ENCODE measurements at regions not wholly inside any gene's neighbourhood (a gene's known extent, or its start where the extent isn't known, plus 50 kb on each side); places are given as distances from the start of the nearest gene placed in this dataset.

DNA sequence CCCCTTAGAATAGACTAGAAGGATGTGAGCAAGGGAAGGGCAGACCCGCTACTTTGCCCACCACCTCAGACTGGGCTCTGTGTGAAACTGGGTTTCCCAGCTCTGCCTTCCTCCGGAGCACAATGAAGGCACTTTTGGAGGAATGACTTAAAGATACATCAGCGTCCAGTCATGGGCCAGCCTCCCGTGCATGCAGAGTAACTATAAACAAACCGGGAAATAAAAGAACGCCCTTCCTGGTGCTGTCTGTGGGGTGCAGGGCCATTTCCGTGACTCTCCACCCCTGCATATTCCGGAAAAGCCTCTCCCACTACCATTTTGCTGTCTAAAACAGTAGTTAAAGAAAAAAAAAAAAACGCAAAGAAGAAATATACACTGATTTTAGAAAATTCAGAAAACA is 165.9 kb upstream of the IRX4 start:
- TF ChIP-seq, protein P1, sequence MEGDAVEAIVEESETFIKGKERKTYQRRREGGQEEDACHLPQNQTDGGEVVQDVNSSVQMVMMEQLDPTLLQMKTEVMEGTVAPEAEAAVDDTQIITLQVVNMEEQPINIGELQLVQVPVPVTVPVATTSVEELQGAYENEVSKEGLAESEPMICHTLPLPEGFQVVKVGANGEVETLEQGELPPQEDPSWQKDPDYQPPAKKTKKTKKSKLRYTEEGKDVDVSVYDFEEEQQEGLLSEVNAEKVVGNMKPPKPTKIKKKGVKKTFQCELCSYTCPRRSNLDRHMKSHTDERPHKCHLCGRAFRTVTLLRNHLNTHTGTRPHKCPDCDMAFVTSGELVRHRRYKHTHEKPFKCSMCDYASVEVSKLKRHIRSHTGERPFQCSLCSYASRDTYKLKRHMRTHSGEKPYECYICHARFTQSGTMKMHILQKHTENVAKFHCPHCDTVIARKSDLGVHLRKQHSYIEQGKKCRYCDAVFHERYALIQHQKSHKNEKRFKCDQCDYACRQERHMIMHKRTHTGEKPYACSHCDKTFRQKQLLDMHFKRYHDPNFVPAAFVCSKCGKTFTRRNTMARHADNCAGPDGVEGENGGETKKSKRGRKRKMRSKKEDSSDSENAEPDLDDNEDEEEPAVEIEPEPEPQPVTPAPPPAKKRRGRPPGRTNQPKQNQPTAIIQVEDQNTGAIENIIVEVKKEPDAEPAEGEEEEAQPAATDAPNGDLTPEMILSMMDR (IDR thresholded peaks at IDR 0.05; ENCODE audit: insufficient read depth, low read length, poor library complexity, severe bottlenecking): no peak
- TF ChIP-seq EZH2phosphoT487 (conservative IDR thresholded peaks at IDR 0.05; ENCODE audit: low read length): no peak
